ENCODE measurements at regions not wholly inside any gene's neighbourhood (a gene's known extent, or its start where the extent isn't known, plus 50 kb on each side); places are given as distances from the start of the nearest gene placed in this dataset.

DNA sequence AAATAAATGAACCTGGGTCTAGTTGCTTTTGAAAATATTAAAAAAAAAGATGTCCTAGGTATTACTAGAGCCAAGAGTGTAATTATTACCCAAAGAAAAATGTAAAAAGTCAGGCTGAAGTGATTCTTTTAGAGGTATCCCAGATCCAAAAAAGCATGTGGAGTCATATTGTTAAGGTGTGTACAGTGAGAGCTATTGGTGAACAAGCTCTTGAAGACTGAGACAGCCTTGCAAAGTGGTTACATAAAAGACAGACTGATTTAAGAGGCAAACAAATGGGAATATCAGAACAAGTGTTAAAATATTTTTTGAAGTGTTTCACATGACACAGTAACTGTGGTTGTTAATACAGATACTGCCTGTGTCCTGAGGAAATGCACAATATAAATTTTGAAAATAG lies 624.5 kb downstream of the PLOD2 start:
- TF ChIP-seq, protein P1, sequence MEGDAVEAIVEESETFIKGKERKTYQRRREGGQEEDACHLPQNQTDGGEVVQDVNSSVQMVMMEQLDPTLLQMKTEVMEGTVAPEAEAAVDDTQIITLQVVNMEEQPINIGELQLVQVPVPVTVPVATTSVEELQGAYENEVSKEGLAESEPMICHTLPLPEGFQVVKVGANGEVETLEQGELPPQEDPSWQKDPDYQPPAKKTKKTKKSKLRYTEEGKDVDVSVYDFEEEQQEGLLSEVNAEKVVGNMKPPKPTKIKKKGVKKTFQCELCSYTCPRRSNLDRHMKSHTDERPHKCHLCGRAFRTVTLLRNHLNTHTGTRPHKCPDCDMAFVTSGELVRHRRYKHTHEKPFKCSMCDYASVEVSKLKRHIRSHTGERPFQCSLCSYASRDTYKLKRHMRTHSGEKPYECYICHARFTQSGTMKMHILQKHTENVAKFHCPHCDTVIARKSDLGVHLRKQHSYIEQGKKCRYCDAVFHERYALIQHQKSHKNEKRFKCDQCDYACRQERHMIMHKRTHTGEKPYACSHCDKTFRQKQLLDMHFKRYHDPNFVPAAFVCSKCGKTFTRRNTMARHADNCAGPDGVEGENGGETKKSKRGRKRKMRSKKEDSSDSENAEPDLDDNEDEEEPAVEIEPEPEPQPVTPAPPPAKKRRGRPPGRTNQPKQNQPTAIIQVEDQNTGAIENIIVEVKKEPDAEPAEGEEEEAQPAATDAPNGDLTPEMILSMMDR (IDR thresholded peaks at IDR 0.05) = no peak
- Histone ChIP-seq H2AFZ (ENCODE audit: insufficient read depth, low read depth, low read length, poor library complexity, severe bottlenecking) (no peak overlapping the region), H3K27me3 (ENCODE audit: control insufficient read depth in 2 of 2, insufficient read depth in 2 of 2, low read length in 2 of 2) (no peaks in the 10 kb centered on the region), H3K4me2 (replicated peaks; ENCODE audit: extremely low read depth, low read length, poor library complexity, severe bottlenecking) (no peak overlapping the region), H3K4me3 (replicated peaks in 1 of 3; ENCODE audit: low read depth in 2 of 3, low read length in 3 of 3) (no peak overlapping the region), H3K79me2 (ENCODE audit: insufficient read depth, low read length) (no peaks in the 10 kb centered on the region), H3K9me3 (replicated peaks in 1 of 2; ENCODE audit: control insufficient read depth in 1 of 2, insufficient read depth in 1 of 2, low read length in 2 of 2) (no peaks in the 10 kb centered on the region), H3K4me1 (ENCODE audit: control insufficient read depth in 1 of 2, insufficient read depth in 2 of 2, low read length in 2 of 2) (no peaks in the 10 kb centered on the region), H3K27ac (ENCODE audit: low read depth in 1 of 2, low read length in 2 of 2) (no peak overlapping the region), H3K36me3 (replicated peaks in 1 of 2; ENCODE audit: control insufficient read depth in 1 of 2, insufficient read depth in 2 of 2, low read length in 2 of 2) (no peaks in the 10 kb centered on the region), H3K9ac (ENCODE audit: insufficient read depth, low read length, poor library complexity, severe bottlenecking) (no peak overlapping the region), H4K20me1 (ENCODE audit: insufficient read depth, low read length) (no peaks in the 10 kb centered on the region)
- no peaks in the 10 kb centered on the region for H3K27me3 Mint-ChIP-seq (ENCODE audit: low read depth in 3 of 3)
- intact Hi-C loops (cut with micrococcal nuclease) = no loop called here
- peaks cover 0 to 3% (median 0%) of the 10 kb centered on the region in 7 donors for H3K9me3 Mint-ChIP-seq
- H3K4me3 Mint-ChIP-seq = no peak overlapping the region
- DNase-seq = no peak
- no peak overlapping the region for H3K27ac Mint-ChIP-seq
- H3K36me3 Mint-ChIP-seq = no peaks in the 10 kb centered on the region
- no peaks in the 10 kb centered on the region for H3K4me1 Mint-ChIP-seq

DNA sequence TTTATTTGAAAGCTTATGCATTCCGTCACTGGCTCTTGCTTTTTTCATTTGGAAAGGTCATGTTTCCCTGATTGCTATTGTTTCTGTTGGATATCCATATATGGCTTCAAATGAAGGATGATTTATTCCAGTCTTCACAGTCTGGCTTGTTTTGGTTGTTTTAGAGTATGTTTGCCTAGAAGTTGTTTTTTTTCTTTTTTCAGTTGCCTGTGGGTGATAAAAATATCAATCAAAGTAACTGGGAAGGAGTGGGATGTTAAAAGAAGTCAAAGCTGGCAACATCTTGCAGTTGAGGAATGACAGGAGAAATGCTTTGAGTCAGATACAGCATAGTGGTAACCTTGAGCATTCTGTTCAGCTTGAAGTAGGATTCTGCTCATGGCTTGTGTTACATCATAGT lies 610.5 kb downstream of the PLOD2 start:
- H3K79me2 ChIP-seq (ENCODE audit: insufficient read depth, low read length) = no peaks in the 10 kb centered on the region
- no peak overlapping the region for H3K4me3 ChIP-seq (replicated peaks in 1 of 3; ENCODE audit: low read depth in 2 of 3, low read length in 3 of 3)
- H3K4me3 Mint-ChIP-seq = no peak overlapping the region
- no peaks in the 10 kb centered on the region for H3K36me3 Mint-ChIP-seq
- no peaks in the 10 kb centered on the region for H3K27me3 ChIP-seq (ENCODE audit: control insufficient read depth in 2 of 2, insufficient read depth in 2 of 2, low read length in 2 of 2)
- no peak overlapping the region for H3K27ac Mint-ChIP-seq
- no peak for DNase-seq
- no peaks in the 10 kb centered on the region for H3K36me3 ChIP-seq (replicated peaks in 1 of 2; ENCODE audit: control insufficient read depth in 1 of 2, insufficient read depth in 2 of 2, low read length in 2 of 2)
- H3K9ac ChIP-seq (ENCODE audit: insufficient read depth, low read length, poor library complexity, severe bottlenecking) = no peak overlapping the region
- intact Hi-C loops (cut with micrococcal nuclease) = no loop called here
- no peaks in the 10 kb centered on the region for H4K20me1 ChIP-seq (ENCODE audit: insufficient read depth, low read length)
- peaks cover 14 to 35% (median 22%) of the 10 kb centered on the region in 7 donors for H3K9me3 Mint-ChIP-seq
- H3K27ac ChIP-seq (ENCODE audit: low read depth in 1 of 2, low read length in 2 of 2) = no peak overlapping the region
- no CpG with 5 or more reads among the region's 1 CpG for WGBS (ENCODE audit: insufficient coverage)
- no peaks in the 10 kb centered on the region for H3K4me1 Mint-ChIP-seq
- no peak overlapping the region for H2AFZ ChIP-seq (ENCODE audit: insufficient read depth, low read depth, low read length, poor library complexity, severe bottlenecking)
- no peaks in the 10 kb centered on the region for H3K4me1 ChIP-seq (ENCODE audit: control insufficient read depth in 1 of 2, insufficient read depth in 2 of 2, low read length in 2 of 2)
- no peak overlapping the region for H3K4me2 ChIP-seq (replicated peaks; ENCODE audit: extremely low read depth, low read length, poor library complexity, severe bottlenecking)
- TF ChIP-seq, protein P1 (IDR thresholded peaks at IDR 0.05) = no peak
- no peaks in the 10 kb centered on the region for H3K27me3 Mint-ChIP-seq (ENCODE audit: low read depth in 3 of 3)
- peaks cover 0 to 11% of the 10 kb centered on the region in 2 donors for H3K9me3 ChIP-seq (replicated peaks in 1 of 2; ENCODE audit: control insufficient read depth in 1 of 2, insufficient read depth in 1 of 2, low read length in 2 of 2)

Data from CD14-positive monocyte (primary cell).